Neutrophil (primary cell): ENCODE measurements at regions not wholly inside any gene's neighbourhood (a gene's known extent, or its start where the extent isn't known, plus 50 kb on each side); places are given as distances from the start of the nearest gene placed in this dataset.
"Not testable (repeated sequence)": the region's sequence is repeated elsewhere in the genome, so short reads cannot be mapped to it uniquely, and the experiment has no call there.

Source experiments
- H3K27ac ChIP-seq: fragments of 200-600 bp; sonication (generic); 2 replicates; pipeline ENCODE4 v1.5.1; 2016; ENCODE audit warnings: mild to moderate bottlenecking, moderate library complexity
- H3K27me3 ChIP-seq: fragments of 200-600 bp; sonication (generic); 2 replicates; pipeline ENCODE4 v1.6.0; 2016; ENCODE audit warnings: mild to moderate bottlenecking
- H3K36me3 ChIP-seq: fragments of 200-600 bp; sonication (generic); 2 replicates; pipeline ENCODE4 v1.5.1; 2017
- H3K4me1 ChIP-seq, 2 experiments: fragments of 200-600 bp in 1 of 2; sonication (generic) in 1 of 2; 1 replicate in 1 of 2; 2 replicates in 1 of 2; pipeline versions ENCODE4 v1.5.1 to v1.6.1; 2013 to 2016; ENCODE audit warnings: low read depth in 1 of 2, low read length in 1 of 2, mild to moderate bottlenecking in 1 of 2, moderate library complexity in 1 of 2; ENCODE audit not compliant: control insufficient read depth in 1 of 2, insufficient read depth in 1 of 2
- H3K4me3 ChIP-seq, 2 experiments: fragments of 200-600 bp in 1 of 2; sonication (generic) in 1 of 2; 1 replicate in 1 of 2; 2 replicates in 1 of 2; pipeline ENCODE4 v1.5.1; 2013 to 2016; ENCODE audit warnings: low read depth in 1 of 2, low read length in 1 of 2, mild to moderate bottlenecking in 1 of 2, moderate library complexity in 1 of 2
- H3K9me3 ChIP-seq: fragments of 200-600 bp; sonication (generic); 2 replicates; pipeline ENCODE4 v1.5.1; 2016

DNA sequence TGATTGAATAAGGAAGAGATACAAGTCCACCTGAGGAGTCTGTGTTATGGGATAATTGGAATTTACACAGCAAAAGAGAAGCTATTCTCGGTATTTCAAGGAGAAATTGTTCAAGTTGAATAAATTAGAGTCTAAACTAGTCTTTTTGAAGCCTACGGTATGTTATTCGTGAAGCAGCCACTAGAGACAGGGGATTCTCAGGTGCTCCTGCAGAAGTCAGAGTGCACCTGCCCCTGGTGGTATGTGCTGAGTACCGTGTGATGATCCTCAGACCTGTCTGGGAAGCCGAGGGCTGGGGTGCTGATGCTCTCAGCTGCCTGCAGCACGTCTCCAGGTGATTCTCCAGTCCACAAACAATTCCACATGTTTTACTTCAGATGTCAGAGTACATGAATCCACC is 1171.7 kb downstream of the RPIA start:
- H3K27ac ChIP-seq, H3K4me3 ChIP-seq, H3K36me3 ChIP-seq, H3K4me1 ChIP-seq, H3K9me3 ChIP-seq, H3K27me3 ChIP-seq: not testable (repeated sequence)

DNA sequence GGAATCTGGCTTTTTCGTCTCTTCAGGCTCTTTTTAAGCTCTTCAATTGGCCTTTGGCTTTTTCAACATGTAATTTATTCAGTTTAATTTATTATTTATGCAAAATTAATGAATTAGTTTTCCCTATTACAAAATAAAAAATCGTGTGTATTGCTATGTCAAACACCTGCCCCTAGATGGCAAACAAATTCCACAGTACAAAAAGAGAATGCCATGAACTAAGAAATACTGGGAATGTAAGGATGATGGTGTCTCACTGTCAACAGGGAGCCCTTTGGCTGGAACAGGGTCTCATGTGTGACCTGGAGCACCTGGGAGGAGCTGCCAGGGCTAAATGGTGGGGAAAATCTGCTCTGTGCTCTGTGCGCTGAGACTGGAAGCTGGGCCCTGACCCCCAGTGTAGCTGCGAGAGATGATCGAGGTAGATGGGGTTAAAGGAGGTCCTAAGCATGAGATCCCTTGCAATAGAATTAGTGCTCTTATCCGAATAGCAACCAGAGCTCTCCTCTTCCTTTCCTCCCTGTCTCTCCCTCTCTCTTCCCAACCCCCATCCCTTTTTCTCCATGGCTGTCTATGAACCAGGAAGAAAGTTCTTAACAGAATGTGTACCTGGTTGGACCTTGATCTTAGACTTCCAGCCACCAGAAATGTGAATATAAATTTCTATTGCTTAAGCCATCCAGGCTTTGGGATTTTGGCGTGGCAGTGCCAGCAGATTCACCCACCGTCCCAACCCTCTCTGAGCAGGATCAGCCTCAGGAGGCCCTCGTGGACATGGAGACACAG is 1183.5 kb downstream of the RPIA start:
- H3K27ac ChIP-seq, H3K4me3 ChIP-seq, H3K4me1 ChIP-seq, H3K36me3 ChIP-seq, H3K9me3 ChIP-seq, H3K27me3 ChIP-seq: not testable (repeated sequence)

DNA sequence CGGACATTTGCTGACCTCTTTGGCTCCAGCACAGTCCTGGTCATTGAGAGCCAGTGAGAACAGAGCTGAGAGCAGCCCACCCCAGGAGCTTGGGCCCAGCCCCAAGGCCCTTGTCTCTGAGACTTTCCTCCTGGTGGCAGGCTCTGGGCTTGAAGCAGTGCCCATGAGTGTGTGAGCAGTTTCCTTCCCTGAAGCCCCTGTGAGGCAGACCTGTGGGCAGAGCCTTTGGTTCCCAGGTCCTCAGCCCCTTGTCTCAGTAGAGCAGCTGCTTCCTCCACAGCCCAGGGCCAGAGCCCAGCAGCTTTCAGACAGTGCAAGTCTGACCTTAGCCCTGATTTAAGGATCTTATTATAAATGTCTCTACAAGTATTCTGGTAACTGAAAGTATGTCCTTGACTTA is 1185.0 kb downstream of the RPIA start:
- not testable (repeated sequence) for H3K36me3 ChIP-seq, H3K27me3 ChIP-seq, H3K4me3 ChIP-seq, H3K9me3 ChIP-seq, H3K27ac ChIP-seq, H3K4me1 ChIP-seq

DNA sequence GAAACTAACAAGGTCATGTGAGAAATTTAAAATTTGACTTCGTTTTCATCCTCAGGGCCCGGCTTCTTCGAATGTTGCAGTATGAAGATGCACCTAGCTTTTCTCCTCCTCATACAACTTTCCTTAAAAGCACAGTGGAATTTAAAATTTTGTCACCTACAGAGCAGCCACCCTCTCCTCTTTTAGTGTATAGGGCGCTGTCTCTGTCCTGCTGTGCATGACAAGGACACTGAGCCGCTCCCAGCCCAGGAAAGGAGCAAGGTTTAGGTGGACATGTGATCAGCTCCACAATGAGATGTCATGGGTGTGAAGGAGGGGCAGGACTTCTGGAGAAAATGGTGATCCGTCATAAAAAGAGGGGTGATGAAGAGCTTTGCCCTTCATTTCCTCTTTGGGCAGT is 1185.4 kb downstream of the RPIA start:
- not testable (repeated sequence) for H3K9me3 ChIP-seq, H3K36me3 ChIP-seq

DNA sequence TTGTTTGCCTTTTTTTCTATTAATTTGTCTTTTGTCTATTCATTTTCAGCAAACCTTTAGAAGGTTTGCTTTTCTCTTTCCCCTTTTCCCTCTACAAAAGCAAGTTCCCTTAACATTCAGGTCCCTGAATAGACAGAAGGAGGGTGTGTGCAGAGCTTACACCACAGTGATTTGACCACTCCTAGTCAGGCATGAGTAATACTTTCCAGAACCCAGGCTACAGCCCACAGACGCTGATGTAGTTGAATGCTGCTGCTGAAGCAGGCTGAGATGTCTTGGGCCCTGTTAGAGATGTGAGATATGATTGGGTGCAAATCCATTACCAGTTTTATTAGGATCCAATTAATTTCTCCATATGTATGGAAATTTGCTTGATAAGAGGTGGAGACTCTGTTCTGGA is 1191.4 kb downstream of the RPIA start:
- not testable (repeated sequence) for H3K4me1 ChIP-seq, H3K9me3 ChIP-seq, H3K36me3 ChIP-seq, H3K4me3 ChIP-seq, H3K27me3 ChIP-seq, H3K27ac ChIP-seq

More for the DNA sequence above, 1185.4 kb downstream of the RPIA start:
- H3K4me3 ChIP-seq, H3K27me3 ChIP-seq, H3K4me1 ChIP-seq, H3K27ac ChIP-seq: not testable (repeated sequence)

DNA sequence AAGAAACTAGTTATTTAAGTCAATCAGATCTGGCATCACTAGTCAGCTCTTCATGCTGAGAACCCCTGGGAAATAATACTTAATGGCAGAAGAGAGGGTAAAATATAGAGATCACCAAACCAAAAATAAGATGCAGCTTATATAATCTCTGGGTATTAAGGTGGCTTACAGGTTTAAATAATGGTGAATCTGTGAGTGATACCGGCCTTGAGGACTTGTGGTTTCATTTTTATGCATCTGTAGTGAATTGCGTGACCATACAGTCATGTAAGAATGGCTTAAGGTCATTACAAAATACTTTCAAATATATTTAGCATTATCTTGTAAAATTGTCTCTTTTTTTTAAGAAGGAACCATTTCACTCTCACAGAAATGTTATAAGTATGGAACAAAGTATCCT is 1192.2 kb downstream of the RPIA start:
- H3K4me3 ChIP-seq, H3K9me3 ChIP-seq, H3K27ac ChIP-seq, H3K36me3 ChIP-seq, H3K27me3 ChIP-seq, H3K4me1 ChIP-seq: not testable (repeated sequence)

DNA sequence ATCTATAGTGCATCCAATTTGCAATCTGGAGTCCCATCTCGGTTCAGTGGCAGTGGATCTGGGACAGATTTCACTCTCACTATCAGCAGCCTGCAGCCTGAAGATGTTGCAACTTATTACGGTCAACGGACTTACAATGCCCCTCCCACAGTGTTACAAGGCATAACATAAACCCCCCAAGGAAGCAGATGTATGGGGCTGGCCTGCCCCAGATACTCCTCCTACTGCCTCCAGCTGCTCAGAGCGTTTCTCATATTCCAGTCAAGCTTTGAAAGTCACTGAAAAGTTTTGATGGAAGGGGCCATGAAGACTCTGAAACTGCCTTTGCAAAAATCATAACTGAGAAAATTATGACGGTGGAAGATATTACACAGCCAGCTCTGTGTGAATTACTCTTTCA is 1193.6 kb downstream of the RPIA start:
- H3K27me3 ChIP-seq, H3K27ac ChIP-seq, H3K4me1 ChIP-seq, H3K36me3 ChIP-seq, H3K9me3 ChIP-seq, H3K4me3 ChIP-seq: not testable (repeated sequence)

DNA sequence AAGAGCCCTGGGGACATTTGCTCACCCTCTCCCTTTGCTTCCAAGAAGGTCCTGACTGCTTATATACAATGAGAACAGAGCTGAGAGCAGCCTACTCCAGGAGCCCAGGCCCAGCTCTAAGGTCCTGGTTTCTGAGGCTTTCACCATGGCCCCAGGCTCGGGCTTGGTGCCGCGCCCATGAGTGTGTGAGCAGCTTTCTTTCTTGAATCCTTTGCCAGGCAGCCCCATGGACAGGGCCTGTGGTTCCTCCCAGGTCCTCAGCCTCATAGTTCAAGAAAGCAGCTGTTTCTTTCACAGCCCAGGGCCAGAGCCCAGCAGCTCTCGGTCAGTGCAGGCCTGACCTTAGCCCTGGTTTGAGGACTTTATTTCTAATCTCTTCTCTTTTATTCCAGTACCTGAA is 1197.2 kb downstream of the RPIA start:
- H3K9me3 ChIP-seq, result not testable (repeated sequence)

DNA sequence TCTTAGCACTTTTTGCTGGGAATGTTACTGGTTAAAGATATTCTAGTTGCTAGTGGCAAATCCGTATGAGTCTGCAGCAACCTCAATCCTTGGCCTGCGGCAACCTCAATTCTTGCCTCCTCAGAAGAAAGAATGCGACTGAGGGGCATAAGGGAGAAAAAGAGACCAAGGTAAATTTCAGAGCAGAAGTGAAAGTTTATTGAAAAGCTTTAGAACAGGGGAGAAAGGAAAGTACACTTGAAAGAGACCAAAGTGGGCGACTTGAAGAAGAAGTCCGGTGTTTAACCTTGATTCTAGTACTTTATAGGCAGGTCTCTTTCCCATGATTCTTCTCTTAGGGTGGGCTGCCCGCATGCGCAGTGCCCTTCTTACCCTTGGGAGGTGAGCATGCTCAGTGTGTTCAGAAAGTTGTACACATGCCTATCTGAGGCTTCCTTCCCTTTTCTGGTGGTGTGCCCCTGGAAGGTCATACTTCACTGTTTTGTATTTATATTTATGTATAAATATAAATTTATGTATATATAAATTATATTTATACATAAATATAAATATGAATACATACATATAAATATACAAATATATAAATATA is 1198.8 kb downstream of the RPIA start:
- H3K27ac ChIP-seq, H3K9me3 ChIP-seq, H3K4me1 ChIP-seq, H3K4me3 ChIP-seq, H3K36me3 ChIP-seq, H3K27me3 ChIP-seq: not testable (repeated sequence)

More for the DNA sequence above, 1197.2 kb downstream of the RPIA start:
- not testable (repeated sequence) for H3K36me3 ChIP-seq, H3K4me3 ChIP-seq, H3K27ac ChIP-seq, H3K27me3 ChIP-seq, H3K4me1 ChIP-seq

DNA sequence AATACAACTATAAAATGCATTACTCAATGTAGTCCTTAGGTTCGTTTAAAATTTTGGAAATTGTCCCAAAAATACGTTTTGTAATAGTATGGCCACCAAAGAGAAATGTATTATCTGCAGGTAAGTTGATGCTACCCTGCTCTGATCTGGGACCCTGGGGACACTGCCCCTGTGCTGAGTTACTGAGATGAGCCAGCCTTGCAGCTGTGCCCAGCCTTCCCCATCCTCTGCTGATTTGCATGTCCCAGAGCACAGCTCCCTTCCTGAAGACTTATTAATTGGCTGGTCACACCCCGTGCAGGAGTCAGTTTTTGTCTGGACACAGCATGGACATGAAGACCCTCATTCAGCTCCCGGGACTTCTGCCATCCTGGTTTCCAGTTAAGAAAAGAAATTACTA is 1203.5 kb downstream of the RPIA start:
- H3K4me1 ChIP-seq, H3K27ac ChIP-seq, H3K9me3 ChIP-seq, H3K36me3 ChIP-seq, H3K4me3 ChIP-seq, H3K27me3 ChIP-seq: not testable (repeated sequence)

DNA sequence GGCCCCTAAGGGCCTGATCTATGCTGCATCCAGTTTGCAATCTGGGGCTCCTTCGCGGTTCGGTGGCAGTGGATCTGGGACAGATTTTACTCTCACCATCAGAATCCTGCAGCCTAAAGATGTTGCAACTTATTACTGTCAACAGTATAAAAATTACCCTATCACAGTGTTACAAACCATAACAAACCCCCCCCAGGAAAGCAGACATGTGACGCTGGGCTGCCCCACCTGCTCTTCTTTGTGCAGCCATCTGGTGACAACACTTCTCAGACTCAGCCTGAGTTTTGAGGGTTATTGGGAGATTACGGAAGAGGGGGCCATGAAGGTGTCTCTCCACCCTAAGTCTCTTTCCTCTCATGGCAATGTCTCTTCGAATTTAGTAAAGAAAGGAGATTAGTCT is 1204.2 kb downstream of the RPIA start:
- H3K4me1 ChIP-seq, H3K4me3 ChIP-seq, H3K27me3 ChIP-seq, H3K9me3 ChIP-seq, H3K36me3 ChIP-seq, H3K27ac ChIP-seq: not testable (repeated sequence)

DNA sequence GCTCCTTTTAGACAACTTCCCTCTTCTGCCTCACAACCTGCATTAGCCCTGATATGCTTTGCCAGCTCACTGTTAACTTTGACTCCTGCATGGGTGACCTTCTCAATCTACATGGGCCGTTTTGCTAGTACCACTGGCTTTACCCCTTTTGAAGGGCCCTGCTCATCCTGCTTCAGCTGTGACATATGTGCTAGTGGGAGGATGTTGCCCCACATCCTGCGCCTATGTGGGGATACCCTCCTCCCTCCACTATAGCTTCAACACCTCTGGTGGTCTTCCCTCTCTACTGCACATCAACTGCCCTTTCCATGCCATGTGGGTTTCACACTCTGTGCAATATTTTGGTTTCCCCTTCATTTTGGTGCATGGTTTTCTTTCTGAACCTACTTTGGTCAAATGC is 1235.5 kb downstream of the RPIA start:
- not testable (repeated sequence) for H3K27ac ChIP-seq, H3K36me3 ChIP-seq, H3K4me1 ChIP-seq, H3K4me3 ChIP-seq, H3K27me3 ChIP-seq, H3K9me3 ChIP-seq

DNA sequence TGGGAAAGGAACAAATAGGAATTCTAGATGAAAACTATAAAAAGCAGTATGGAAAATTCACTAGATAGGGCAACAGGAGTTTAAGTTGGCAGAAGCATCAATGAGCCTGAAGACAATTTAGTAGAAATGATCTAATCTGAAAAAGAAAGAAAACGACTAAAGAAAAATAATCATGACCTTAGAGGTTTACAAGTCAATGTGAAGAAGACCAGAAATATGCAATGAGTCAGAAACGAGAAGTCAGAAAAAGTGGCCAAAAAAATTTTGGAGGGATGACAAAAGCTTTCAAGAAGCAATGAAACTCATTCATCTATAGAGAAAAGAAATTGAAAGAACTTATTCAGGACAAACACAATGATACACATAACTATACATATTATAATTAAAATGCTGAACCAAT is 1244.0 kb downstream of the RPIA start:
- H3K4me1 ChIP-seq, H3K27me3 ChIP-seq: not testable (repeated sequence)

DNA sequence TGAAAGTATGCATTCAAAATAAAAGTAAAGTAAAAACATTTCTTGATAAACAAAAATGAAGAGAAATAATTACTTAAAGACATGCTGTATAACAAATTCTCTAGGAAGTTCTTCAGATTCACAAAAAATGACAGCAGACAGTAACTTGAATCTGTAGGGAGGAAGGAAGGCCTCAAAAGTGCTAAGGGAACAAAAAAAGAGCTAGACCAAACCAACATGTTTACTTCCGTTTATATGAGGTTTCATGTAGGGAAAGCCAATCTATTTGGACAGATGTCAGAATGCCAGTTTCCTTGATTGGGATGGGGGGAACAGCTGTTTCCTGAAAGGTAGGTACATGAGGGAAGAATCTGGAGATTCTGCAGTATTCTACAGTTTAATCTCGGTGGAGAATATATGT is 1244.5 kb downstream of the RPIA start:
- H3K27ac ChIP-seq, H3K36me3 ChIP-seq, H3K27me3 ChIP-seq, H3K9me3 ChIP-seq, H3K4me3 ChIP-seq, H3K4me1 ChIP-seq: not testable (repeated sequence)

More for the DNA sequence above, 1244.0 kb downstream of the RPIA start:
- H3K36me3 ChIP-seq, H3K27ac ChIP-seq, H3K9me3 ChIP-seq, H3K4me3 ChIP-seq: not testable (repeated sequence)
